Cardiac muscle cell (in vitro differentiated cells and primary cell): ENCODE measurements at regions not wholly inside any gene's neighbourhood (a gene's known extent, or its start where the extent isn't known, plus 50 kb on each side); places are given as distances from the start of the nearest gene placed in this dataset.
A peak's percentile ranks its signal among the peaks of the same experiment; 100 is the strongest.

Experiments used
- DNase-seq, 2 donors: peaks; one replicate each; pipeline versions ENCODE4 v3.0.0 to v3.0.0-alpha.2; 2010 to 2017; ENCODE audit warnings: low read depth in 1 of 2, low spot score in 1 of 2
- H3K27ac ChIP-seq: fragments of 200-600 bp; sonication (generic); 2 replicates; pipeline ENCODE4 v1.5.1; 2016
- H3K27me3 ChIP-seq: fragments of 200-600 bp; sonication (generic); 2 replicates; pipeline ENCODE4 v1.6.0; 2016; ENCODE audit warnings: control low read depth
- H3K36me3 ChIP-seq: fragments of 200-600 bp; sonication (generic); 2 replicates; pipeline ENCODE4 v1.5.1; 2016; ENCODE audit warnings: control low read depth
- H3K4me1 ChIP-seq: fragments of 200-600 bp; sonication (generic); 2 replicates; pipeline ENCODE4 v1.8.1; 2017; ENCODE audit warnings: low read depth, mild to moderate bottlenecking, mixed run types
- H3K4me3 ChIP-seq: fragments of 200-600 bp; sonication (generic); 2 replicates; pipeline ENCODE4 v1.5.1; 2016; ENCODE audit warnings: mild to moderate bottlenecking
- H3K9me3 ChIP-seq: fragments of 200-600 bp; sonication (generic); 2 replicates; pipeline ENCODE4 v1.5.1; 2017; ENCODE audit warnings: low read depth, mild to moderate bottlenecking, control low read depth
- TF ChIP-seq, protein P1 (sequence below): IDR thresholded peaks from 2 replicates; pipeline ENCODE4 v1.5.1; 2012; ENCODE audit warnings: low read depth, mild to moderate bottlenecking, low read length

GRCh38 chr4:62455871-62456270, 1255.7 kb downstream of the ADGRL3 start:
- Histone ChIP-seq H3K4me3 (no peak overlapping the region), H3K4me1 (no peaks in the 10 kb centered on the region), H3K27me3 (no peaks in the 10 kb centered on the region), H3K27ac (no peak overlapping the region), H3K9me3 (no peaks in the 10 kb centered on the region), H3K36me3 (no peaks in the 10 kb centered on the region)
- no peak for DNase-seq
- TF ChIP-seq, protein P1, sequence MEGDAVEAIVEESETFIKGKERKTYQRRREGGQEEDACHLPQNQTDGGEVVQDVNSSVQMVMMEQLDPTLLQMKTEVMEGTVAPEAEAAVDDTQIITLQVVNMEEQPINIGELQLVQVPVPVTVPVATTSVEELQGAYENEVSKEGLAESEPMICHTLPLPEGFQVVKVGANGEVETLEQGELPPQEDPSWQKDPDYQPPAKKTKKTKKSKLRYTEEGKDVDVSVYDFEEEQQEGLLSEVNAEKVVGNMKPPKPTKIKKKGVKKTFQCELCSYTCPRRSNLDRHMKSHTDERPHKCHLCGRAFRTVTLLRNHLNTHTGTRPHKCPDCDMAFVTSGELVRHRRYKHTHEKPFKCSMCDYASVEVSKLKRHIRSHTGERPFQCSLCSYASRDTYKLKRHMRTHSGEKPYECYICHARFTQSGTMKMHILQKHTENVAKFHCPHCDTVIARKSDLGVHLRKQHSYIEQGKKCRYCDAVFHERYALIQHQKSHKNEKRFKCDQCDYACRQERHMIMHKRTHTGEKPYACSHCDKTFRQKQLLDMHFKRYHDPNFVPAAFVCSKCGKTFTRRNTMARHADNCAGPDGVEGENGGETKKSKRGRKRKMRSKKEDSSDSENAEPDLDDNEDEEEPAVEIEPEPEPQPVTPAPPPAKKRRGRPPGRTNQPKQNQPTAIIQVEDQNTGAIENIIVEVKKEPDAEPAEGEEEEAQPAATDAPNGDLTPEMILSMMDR: no peak

- Histone ChIP-seq H3K4me3 (no peak overlapping the region), H3K9me3 (no peaks in the 10 kb centered on the region), H3K27ac (no peak overlapping the region), H3K27me3 (no peaks in the 10 kb centered on the region), H3K4me1 (no peaks in the 10 kb centered on the region), H3K36me3 (no peaks in the 10 kb centered on the region)
- TF ChIP-seq, protein P1: no peak
- no peak for DNase-seq
These were observed 1254.4 kb downstream of the ADGRL3 start for GRCh38 chr4:62454535-62454934.

- no peaks in the 10 kb centered on the region for H3K27me3 ChIP-seq
- no peak overlapping the region for H3K27ac ChIP-seq
- TF ChIP-seq, protein P1: no peak
- H3K9me3 ChIP-seq: no peaks in the 10 kb centered on the region
- no peak for DNase-seq
- no peak overlapping the region for H3K4me3 ChIP-seq
- no peaks in the 10 kb centered on the region for H3K36me3 ChIP-seq
- no peaks in the 10 kb centered on the region for H3K4me1 ChIP-seq
These were observed 1250.6 kb downstream of the ADGRL3 start for GRCh38 chr4:62450740-62451139.

- no peak overlapping the region for H3K27ac ChIP-seq
These were observed 1249.4 kb downstream of the ADGRL3 start for GRCh38 chr4:62449538-62449937.

GRCh38 chr4:62448911-62449310, 1248.8 kb downstream of the ADGRL3 start:
- Histone ChIP-seq H3K9me3 (no peaks in the 10 kb centered on the region), H3K27ac (no peak overlapping the region), H3K27me3 (no peaks in the 10 kb centered on the region), H3K4me3 (no peak overlapping the region), H3K4me1 (no peaks in the 10 kb centered on the region), H3K36me3 (no peaks in the 10 kb centered on the region)
- TF ChIP-seq, protein P1: no peak
- DNase-seq: no peak

More at GRCh38 chr4:62449538-62449937, 1249.4 kb downstream of the ADGRL3 start:
- Histone ChIP-seq H3K36me3 (no peaks in the 10 kb centered on the region), H3K4me1 (no peaks in the 10 kb centered on the region), H3K4me3 (no peak overlapping the region), H3K9me3 (no peaks in the 10 kb centered on the region), H3K27me3 (no peaks in the 10 kb centered on the region)
- TF ChIP-seq, protein P1: no peak
- peak in 1 of 2 donors; percentile 11 for DNase-seq

GRCh38 chr4:62439051-62439450, 1238.9 kb downstream of the ADGRL3 start:
- Histone ChIP-seq H3K27ac (no peak overlapping the region), H3K4me3 (no peak overlapping the region), H3K27me3 (no peaks in the 10 kb centered on the region), H3K9me3 (peaks cover 3% of the 10 kb centered on the region), H3K36me3 (no peaks in the 10 kb centered on the region), H3K4me1 (no peaks in the 10 kb centered on the region)
- TF ChIP-seq, protein P1: no peak
- DNase-seq: no peak
